DMS53 treated with DMSO at 0.1 percent for 48 hours (cell line): ENCODE measurements at regions not wholly inside any gene's neighbourhood (a gene's known extent, or its start where the extent isn't known, plus 50 kb on each side); places are given as distances from the start of the nearest gene placed in this dataset.
"Not testable (repeated sequence)": the region's sequence is repeated elsewhere in the genome, so short reads cannot be mapped to it uniquely, and the experiment has no call there.

Experiments
- DNase-seq: peaks from one replicate; lab custom pipeline; 2025; ENCODE audit not compliant: unreplicated experiment; lab: John Stamatoyannopoulos, UW

DNA sequence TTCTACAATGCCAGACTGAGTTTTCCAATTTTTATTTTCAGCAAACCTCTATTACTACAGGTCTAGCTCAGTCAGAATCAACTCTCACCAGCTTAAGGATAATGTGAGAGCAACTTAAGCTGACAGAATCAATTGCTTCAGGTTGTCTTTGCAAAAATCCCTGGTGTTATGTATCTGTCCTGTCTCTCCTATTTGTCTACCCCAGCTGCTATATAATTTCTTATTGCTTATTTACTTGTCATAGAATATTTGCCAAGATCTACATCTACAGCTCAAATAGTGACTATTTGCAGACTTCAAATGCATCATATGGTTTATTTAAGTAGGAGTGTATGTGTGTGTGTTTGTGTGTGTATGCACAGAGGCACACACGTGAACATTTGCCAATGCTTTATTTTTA, 54.1 kb downstream of the FOXG1 start:
- DNase-seq: no peak

DNA sequence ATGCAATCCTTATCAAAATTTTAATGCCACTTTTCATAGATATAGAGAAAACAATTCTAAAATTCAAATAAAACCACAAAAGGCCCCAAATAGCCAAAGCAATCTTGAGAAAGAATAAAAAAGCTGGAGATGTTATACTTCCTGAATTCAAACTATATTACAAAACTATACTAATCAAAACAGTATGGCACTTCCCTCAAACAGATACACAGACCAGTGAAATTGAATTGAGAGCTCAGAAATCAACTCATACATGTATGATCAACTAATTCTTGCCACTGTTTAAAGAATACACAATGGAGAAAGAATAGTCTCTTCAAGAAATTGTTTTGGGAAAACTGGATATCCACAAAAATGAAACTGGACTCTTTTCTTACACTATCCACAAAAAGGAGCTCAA, 55.4 kb downstream of the FOXG1 start:
- no peak for DNase-seq

DNA sequence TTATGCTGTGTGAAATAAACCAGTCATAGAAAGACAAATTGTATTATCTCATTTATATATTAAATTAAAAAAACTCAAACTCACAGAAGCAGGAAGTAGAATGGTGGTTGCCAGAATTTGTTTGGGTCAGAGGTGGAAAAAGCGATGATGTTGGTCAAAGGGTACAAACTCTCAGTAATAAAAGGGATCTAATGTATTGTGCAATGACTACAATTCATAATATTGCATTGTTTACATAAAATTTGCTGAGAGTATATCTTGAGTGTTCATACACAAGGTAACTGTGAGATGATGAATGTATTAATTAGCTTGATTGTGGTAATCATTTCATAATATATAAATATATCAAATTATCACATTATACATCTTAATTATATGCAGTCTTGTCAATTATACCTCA, 56.7 kb downstream of the FOXG1 start:
- DNase-seq: no peak

DNA sequence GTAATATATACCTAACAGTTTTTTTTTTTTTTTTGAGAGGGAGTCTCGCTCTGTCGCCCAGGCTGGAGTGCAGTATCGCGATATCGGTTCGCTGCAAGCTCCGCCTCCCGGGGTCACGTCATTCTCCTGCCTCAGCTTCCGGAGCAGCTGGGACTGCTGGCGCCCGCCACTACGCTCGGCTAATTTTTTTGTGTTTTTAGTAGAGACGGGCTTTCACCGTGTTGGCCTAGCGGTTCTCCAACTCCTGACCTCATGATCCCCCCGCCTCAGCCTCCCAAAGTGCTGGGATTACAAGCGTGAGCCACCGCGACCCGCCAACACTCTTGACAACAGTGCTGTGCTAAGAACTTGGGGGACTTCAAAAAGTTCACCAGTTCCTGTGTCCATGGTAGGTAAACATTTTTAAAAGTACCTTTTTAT, 63.5 kb downstream of the FOXG1 start:
- DNase-seq: no peak

DNA sequence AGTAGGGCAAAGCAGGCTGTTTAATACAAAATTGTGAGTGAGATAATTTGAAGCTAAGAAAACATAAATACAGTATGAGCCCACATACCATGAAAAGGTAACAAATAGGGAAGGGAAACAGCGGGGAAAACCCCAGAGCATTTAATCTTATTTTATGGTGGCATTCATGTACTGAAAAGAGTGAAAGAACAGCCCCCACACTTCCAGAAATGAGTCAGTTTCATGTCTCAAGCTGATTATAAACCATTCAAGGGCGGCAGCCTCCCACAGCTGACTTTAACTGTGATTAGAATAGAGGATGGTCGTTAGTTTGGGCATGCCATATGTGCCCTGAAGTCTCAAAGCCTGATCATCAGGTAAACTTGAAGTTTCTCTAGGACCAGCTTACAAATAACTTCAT, 64.5 kb downstream of the FOXG1 start:
- no peak for DNase-seq

DNA sequence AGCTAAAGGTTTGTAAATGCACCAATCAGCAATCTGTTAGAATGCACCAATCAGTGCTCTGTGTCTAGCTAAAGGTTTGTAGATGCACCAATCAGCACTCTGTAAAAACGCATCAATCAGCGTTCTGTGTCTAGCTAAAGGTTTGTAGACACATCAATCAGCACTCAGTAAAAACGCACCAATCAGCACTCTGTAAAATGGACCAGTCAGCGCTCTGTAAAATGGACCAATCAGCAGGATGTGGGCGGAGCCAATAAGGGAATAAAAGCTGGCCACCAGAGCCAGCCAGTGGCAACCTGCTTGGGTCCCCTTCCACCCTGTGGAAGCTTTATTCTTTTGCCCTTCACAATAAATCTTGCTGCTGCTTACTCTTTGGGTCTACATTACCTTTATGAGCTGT, 76.0 kb downstream of the FOXG1 start:
- DNase-seq: not testable (repeated sequence)

DNA sequence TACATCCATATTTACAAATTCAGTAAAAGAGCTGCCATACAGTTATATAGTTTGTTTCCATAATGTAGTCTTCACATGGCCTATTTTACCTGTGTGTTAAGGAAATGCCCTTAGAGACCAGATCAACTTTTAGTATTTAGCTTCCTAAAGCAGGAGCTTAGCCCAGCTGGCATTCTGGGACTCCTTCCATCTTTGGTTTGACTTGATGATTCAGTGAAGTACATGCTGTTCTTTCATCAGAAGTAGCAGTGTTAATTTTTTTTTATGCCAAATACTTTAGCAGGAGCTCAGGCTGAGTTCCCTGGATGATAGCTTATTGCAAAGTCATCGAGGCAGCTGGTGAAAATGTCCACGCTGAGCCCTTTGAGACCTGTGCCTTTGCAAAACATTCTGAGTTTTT, 101.0 kb downstream of the FOXG1 start:
- no peak for DNase-seq

DNA sequence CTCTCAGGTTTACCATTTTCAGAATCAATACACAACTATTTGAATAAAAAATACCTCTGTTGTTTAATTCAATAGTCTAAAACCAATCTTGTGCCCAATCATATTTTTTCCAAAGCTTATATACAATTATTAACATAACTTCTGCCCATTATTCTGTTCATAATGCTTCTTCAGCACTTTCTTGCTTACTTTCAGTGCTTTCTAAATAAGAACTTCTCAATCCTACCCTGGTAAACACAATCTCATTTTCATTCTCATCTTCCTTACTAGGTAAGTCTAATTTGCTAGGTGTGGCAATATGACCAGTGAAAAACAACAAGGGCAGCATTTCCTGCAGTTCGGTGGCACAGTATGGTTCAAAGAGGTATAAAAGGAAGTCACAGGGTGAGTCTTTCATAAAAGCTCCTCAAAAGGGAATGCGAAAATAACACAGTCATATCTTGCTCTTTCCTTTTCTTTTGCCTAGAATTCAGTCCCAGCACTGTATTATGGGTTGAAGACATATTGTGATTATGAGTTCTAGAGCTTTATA, 103.5 kb downstream of the FOXG1 start:
- DNase-seq: no peak

DNA sequence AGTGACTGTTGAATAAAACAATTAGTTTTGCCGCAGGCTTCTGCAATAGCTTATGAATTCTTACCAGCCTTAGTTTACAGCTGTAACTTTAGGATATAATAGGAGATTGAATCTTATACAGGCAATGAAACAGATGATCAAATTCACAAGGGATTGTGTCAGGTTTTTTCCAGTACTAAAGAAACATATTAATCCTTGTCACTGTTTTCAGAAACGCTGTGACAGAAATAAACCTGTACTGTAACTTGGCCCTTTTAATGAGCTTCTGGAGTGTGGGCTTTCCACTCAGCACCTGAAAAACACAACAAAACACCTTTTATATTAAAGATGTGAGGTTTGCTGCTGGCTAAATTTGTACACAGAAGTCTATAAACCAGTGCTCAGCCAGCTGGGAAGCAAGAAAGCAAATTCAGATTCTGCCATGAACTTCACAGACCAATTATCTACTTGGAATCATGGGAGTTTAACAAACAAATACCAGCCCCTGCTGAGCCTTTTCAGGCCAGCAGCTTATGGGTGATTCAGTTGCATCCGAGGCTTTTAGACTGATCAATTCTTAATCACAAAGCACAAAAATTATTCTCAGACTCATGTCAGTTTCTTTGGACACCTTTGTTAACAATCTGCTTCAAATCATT, 109.5 kb downstream of the FOXG1 start:
- no peak for DNase-seq

DNA sequence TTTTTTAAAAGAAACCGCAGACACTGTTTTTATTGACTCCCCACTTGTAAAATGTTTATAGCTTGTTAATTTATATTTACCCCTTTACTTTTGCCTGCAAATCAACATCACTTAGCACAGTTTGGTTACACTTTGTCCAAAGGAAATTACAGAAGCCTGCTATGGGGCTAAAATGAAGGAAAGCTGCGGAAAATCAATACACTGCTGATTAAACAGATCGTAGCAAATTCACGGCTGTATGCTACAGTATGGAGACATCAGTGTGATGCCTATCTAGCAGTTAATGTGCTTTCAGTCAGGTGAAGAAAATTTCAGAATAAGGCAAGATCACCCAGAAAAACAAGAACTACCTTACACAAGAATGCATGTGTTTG, 110.0 kb downstream of the FOXG1 start:
- no peak for DNase-seq

DNA sequence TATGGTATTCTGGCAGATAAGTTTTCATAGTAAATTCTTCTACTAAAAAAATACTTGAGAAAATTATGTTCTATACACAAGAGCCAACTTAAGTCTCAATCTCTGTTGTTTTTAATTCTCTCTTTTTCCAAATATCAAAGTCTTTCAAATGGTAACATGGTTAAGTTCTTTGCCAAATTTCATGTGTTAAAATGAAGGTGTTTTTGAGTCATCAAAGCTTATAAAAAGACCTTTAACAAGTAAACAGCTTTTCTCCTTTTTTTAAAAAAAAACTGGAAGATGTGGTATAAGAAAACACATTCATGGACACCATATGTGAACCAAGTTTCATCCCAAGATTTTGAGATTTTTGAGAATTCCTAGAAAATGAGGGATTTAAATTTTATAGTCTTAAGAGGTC, 111.3 kb downstream of the FOXG1 start:
- no peak for DNase-seq

DNA sequence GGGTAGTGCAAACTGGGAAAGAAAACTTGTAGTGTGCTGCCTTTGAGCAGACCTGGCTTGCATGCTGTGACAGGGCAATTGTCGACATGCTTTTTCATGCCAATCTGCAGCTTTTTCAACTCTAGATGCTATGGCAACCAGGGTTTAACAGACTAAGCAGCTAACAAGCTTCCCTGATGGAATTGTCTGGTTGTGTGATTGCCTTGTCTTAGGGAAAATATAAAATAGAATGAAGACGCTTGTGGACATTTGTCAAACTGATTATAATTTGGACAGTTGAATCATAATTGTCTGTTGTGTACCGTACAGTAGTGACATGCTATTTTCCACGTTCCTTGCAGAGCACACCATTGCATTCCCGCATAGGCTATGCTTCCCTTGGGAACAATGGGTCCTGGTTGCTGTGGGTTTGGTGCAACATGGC, 113.0 kb downstream of the FOXG1 start:
- DNase-seq: no peak

DNA sequence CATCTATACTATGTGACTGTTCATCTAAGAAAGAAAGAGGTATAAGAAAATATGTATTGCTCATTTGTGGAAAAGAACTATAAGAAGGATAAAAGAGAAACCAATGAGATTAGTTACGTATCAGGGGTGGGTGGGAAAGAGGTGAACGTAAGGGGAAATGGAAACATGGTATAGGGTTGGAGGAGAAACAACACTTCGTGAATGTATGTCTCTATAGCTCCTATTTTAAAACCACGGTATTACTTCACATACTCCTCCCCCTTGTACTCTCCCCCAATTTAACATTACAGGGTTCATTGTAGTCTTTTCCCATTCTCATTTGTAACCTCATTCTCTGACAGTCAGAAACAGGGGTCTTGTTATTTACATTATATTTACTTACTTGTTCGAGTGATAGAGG, 120.4 kb downstream of the FOXG1 start:
- DNase-seq: no peak

DNA sequence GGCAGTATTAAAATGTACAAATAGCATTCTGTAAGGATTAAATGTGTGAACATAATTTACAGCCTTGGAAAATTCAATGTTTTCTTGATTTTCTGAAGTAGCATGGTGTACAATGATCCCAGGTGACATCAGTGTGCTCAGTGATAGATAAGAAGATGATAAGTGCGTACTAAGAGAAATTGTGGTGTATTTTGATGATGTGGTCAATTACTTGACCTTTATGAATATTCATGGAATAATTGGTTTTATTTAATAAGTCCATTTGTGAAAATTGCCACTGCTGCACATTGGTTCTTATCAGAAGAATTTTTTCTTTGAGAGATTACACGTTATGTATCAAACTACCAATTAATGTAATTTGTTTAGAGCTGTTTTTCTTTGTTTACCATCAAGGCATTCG, 128.8 kb downstream of the FOXG1 start:
- no peak for DNase-seq

DNA sequence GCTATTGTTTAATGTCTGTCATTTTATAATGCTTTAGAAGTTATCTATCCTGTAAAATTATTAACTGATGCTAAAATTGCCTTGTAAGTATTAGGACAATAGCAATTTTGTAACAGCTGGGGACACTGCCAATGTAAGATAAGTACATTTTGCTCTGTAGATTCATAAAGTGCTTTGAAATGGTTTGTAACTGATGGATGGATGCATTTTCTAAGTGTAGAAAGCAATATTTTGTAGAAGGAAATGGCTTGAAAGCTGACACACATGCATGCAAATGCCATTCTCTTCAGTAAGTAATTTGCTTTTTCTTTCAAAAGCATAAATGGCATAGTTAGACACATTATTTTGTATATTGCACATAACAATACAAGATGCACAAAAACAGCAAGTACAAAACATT, 129.8 kb downstream of the FOXG1 start:
- DNase-seq: no peak

DNA sequence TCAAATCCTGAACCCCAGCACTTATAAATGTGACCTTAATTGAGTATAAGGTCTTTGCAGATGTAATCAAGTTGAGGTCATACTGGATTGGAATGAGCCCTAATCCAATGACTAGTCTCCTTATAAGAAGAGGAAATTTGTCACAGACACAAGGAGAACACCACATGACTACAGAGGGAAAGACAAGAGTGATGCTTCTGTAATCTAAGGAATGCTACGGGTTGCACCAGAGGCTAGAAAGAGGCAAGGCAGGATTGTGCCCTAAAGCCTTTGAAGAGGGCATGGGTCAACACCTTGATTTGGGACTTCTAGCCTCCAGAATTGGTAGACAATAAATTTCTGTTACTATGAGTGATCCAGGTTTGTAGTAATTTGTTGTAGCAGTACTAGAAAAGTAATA, 135.0 kb downstream of the FOXG1 start:
- DNase-seq: no peak

DNA sequence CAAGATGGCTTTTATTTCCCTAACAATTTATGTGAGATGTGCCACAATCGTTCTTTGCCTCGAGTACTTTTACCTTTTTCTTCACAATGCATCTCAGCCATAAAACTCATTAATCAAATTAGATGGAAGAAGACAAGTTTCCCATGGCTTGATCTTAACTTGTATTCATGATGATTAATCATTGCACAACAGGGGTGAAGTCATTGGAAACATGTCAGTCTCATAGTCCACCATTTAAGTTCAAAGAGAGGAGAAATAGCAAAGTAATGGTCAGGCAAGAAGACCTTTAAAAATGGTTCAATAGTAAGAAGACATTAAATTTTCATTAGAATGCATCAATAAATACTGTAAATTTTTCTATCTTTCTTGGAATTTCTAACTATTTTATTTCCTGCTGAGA, 136.3 kb downstream of the FOXG1 start:
- no peak for DNase-seq

DNA sequence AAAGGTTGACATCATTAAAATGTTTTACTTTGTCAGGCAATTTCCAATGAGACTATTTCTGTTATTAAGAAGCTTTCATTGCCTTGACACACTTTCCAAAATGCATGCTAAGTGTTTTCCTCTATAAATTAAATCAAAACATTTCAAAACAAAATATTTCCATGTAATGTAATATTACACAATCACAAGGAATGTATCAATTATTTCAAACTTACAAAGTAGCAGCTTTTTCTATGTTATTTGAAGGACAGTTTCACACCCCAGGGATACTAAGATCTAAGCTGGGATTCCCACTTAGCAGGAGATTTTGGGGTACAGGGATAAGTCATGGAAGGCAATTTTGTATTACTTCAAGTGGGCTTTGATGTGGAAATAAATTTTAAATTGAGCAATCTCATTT, 144.9 kb downstream of the FOXG1 start:
- DNase-seq: no peak

DNA sequence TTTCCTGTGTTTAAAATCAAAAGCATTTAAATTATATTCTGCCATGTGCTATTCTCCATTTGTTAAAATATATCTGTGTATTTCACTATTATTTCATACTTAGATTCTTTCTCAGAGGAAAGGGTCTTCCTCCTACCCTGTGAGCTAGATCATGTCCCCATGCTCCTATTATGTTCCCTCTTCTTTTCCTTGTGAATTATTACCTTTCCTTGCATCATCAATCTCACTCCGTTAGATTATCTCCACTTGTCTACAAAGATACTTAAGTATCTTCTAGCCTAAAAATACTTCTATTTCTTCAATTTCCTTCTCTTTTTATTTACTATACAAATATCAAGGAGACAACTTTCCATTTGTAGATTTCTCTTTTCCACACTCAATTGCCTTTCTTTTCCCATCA, 146.5 kb downstream of the FOXG1 start:
- no peak for DNase-seq

DNA sequence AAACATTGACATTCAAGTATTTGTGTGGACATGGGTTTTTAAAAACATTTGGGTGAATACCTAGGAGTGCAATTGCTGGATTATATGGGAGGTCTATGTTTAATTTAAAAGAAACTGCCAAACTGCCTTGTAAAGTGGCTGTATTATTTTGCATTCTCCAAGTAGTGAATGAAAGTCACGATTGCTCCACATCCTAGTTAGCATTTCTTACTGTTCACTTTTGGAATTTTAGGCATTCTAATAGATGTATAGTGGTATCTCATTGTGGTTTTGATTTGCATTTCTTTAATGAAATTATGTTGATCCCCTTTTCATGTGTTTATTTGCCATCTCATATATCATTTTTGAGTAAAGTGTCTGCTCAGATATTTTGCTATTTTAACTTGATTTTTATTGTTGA, 159.5 kb downstream of the FOXG1 start:
- no peak for DNase-seq

DNA sequence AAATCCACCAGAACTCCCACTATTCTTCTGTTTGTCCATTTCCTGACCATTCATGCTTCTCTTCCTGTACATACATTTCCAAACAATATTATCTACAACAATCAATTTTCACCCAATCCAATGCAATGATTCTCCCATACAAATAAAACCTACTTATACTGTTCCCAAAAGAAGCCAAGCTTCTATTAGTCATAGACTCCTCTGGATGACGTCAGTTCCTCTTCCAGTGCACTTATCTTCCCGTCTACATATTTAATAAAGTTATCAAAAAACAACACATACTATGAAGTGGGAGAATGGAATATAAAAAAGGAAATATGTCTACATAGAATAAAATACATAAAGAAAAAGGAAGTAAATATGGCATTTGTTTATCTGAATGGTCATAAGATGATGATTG, 165.4 kb downstream of the FOXG1 start:
- DNase-seq: no peak

DNA sequence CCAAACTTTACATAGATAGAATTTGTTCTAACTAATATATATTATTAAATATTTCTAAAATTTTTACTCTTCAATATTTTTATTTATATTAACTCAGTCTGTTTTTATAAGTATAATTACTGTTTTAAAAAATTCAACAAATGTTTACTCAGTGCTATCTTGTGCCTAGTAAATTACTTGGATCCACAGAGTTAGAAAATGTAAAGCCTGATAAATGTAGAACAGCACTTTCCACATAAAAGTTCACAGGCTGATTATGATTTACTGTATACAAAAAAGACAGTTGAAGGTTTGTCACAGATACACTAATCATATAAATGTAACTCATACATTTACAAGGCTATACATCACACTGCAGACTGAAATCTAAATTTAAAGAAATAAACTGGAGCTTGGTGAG, 170.0 kb downstream of the FOXG1 start:
- no peak for DNase-seq

DNA sequence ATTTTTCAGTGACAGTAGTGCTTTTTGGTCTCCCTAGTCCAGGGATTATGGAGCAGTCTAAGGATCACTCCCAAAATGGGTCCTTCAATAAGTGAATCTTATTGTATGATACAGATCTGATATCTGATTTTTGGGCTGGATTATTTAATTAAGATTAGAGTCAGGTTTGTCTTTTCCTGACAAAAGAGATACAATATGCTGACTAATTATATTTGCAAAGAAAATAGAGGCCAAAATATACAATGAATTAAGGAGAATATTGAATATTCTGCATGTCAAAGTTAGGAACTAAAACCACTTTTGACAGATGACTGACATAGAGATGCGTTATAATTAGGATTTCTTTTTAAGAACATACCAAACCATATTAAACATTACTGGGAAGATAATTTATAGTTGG, 175.2 kb downstream of the FOXG1 start:
- DNase-seq: no peak

DNA sequence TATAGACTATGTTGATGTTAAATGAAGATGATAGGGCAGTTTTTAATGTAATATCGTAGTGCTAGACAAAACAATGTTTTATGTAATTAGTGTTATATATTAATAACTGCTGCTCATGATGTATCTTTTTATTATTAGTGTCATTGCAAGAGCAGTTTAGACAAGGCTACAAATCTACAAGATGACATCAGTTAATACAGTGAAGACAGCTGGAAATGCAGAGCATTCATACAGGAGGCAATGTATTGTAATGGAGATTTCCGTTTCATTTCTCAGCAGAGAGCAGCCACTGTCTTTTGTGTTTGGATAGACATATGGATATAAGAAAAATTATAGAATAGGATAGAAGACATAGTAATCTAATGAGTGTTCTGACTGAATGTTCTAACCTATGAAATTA, 178.0 kb downstream of the FOXG1 start:
- no peak for DNase-seq
